IPS DF 6.9 (cell line): ENCODE measurements at regions not wholly inside any gene's neighbourhood (a gene's known extent, or its start where the extent isn't known, plus 50 kb on each side); places are given as distances from the start of the nearest gene placed in this dataset.

Experiments used
- DNase-seq: peaks from one replicate; pipeline ENCODE4 v3.0.0-alpha.2; 2013; ENCODE audit warnings: low read depth, low spot score
- H3K27ac ChIP-seq: one replicate; pipeline ENCODE4 v1.5.1; 2013; ENCODE audit warnings: low read length, control low read depth
- H3K27me3 ChIP-seq: 2 replicates; pipeline ENCODE4 v1.6.1; 2013; ENCODE audit warnings: mild to moderate bottlenecking, low read length; ENCODE audit not compliant: control insufficient read depth, insufficient read depth
- H3K36me3 ChIP-seq: 2 replicates; pipeline ENCODE4 v1.6.1; 2013; ENCODE audit warnings: low read length; ENCODE audit not compliant: control insufficient read depth, insufficient read depth
- H3K4me1 ChIP-seq: 2 replicates; pipeline ENCODE4 v1.6.1; 2013; ENCODE audit warnings: low read length; ENCODE audit not compliant: control insufficient read depth, insufficient read depth
- H3K4me3 ChIP-seq: 2 replicates; pipeline ENCODE4 v1.5.1; 2013; ENCODE audit warnings: mild to moderate bottlenecking, low read length
- H3K9me3 ChIP-seq: 2 replicates; pipeline ENCODE4 v1.6.1; 2013; ENCODE audit warnings: low read length, inconsistent platforms; ENCODE audit not compliant: control insufficient read depth, insufficient read depth
- WGBS: extraction: QIAGEN DNeasy Blood & Tissue Kit; methylation state at CpG from one replicate; pipeline ENCODE4 v1.1.7; 2013; ENCODE audit warnings: mixed read lengths, missing lambda C conversion rate; ENCODE audit not compliant: insufficient read length, insufficient coverage; 5-methylcytosine and 5-hydroxymethylcytosine counted together

GRCh38 chr5:175805256-175806011, 65.9 kb upstream of the CPLX2 start:
- no peaks in the 10 kb centered on the region for H3K9me3 ChIP-seq
- no peak overlapping the region for H3K27ac ChIP-seq
- no peaks in the 10 kb centered on the region for H3K27me3 ChIP-seq
- H3K4me1 ChIP-seq = peaks cover 11% of the 10 kb centered on the region
- DNase-seq = no peak
- no peaks in the 10 kb centered on the region for H3K36me3 ChIP-seq
- WGBS = no CpG with 5 or more reads among the region's 12 CpGs
- H3K4me3 ChIP-seq = no peak overlapping the region

GRCh38 chr5:175808711-175809110, 62.7 kb upstream of the CPLX2 start:
- no CpG with 5 or more reads among the region's 6 CpGs for WGBS
- H3K4me1 ChIP-seq = peaks cover 8% of the 10 kb centered on the region
- H3K27ac ChIP-seq = no peak overlapping the region
- H3K27me3 ChIP-seq = no peaks in the 10 kb centered on the region
- no peaks in the 10 kb centered on the region for H3K36me3 ChIP-seq
- H3K4me3 ChIP-seq = no peak overlapping the region
- H3K9me3 ChIP-seq = no peaks in the 10 kb centered on the region
- DNase-seq = no peak

GRCh38 chr5:175809531-175810121, 61.8 kb upstream of the CPLX2 start:
- H3K27me3 ChIP-seq = no peaks in the 10 kb centered on the region
- H3K9me3 ChIP-seq = no peaks in the 10 kb centered on the region
- no peak overlapping the region for H3K27ac ChIP-seq
- no peak overlapping the region for H3K4me3 ChIP-seq
- DNase-seq = no peak
- H3K4me1 ChIP-seq = peaks cover 8% of the 10 kb centered on the region
- no peaks in the 10 kb centered on the region for H3K36me3 ChIP-seq
- WGBS = no CpG with 5 or more reads among the region's 14 CpGs

- Histone ChIP-seq H3K27me3 (no peaks in the 10 kb centered on the region), H3K36me3 (no peaks in the 10 kb centered on the region), H3K4me1 (peaks cover 7% of the 10 kb centered on the region), H3K9me3 (no peaks in the 10 kb centered on the region), H3K27ac (no peak overlapping the region), H3K4me3 (no peak overlapping the region)
- DNase-seq = no peak
- WGBS = no CpG with 5 or more reads among the region's 2 CpGs
Measured at GRCh38 chr5:175810457-175810856, 60.9 kb upstream of the CPLX2 start.

- no peak overlapping the region for H3K4me3 ChIP-seq
- no peak for DNase-seq
- H3K27ac ChIP-seq = no peak overlapping the region
- WGBS = no CpG with 5 or more reads among the region's 2 CpGs
- H3K27me3 ChIP-seq = no peaks in the 10 kb centered on the region
- H3K36me3 ChIP-seq = no peaks in the 10 kb centered on the region
- H3K9me3 ChIP-seq = no peaks in the 10 kb centered on the region
- H3K4me1 ChIP-seq = peaks cover 7% of the 10 kb centered on the region
Measured at GRCh38 chr5:175811589-175811988, 59.8 kb upstream of the CPLX2 start.

GRCh38 chr5:175813943-175814630, 57.3 kb upstream of the CPLX2 start:
- DNase-seq = no peak
- Histone ChIP-seq H3K36me3 (no peaks in the 10 kb centered on the region), H3K4me3 (no peak overlapping the region), H3K27ac (no peak overlapping the region), H3K4me1 (peaks cover 7% of the 10 kb centered on the region; the same call in 1 of the 2 replicates), H3K27me3 (no peaks in the 10 kb centered on the region), H3K9me3 (no peaks in the 10 kb centered on the region)
- WGBS = no CpG with 5 or more reads among the region's 4 CpGs

- H3K27ac ChIP-seq = no peak overlapping the region
- no peak for DNase-seq
Measured at GRCh38 chr5:175814691-175815090, 56.7 kb upstream of the CPLX2 start.

GRCh38 chr5:175815126-175815913, 56.1 kb upstream of the CPLX2 start:
- no peaks in the 10 kb centered on the region for H3K36me3 ChIP-seq
- DNase-seq = no peak
- H3K4me3 ChIP-seq = no peak overlapping the region
- no peaks in the 10 kb centered on the region for H3K4me1 ChIP-seq
- no peak overlapping the region for H3K27ac ChIP-seq
- H3K9me3 ChIP-seq = no peaks in the 10 kb centered on the region
- H3K27me3 ChIP-seq = no peaks in the 10 kb centered on the region
- WGBS = no CpG with 5 or more reads among the region's 9 CpGs

More at GRCh38 chr5:175814691-175815090, 56.7 kb upstream of the CPLX2 start:
- no peaks in the 10 kb centered on the region for H3K36me3 ChIP-seq
- H3K4me3 ChIP-seq = no peak overlapping the region
- no CpG with 5 or more reads among the region's 10 CpGs for WGBS
- H3K4me1 ChIP-seq = peaks cover 4% of the 10 kb centered on the region; the same call in 1 of the 2 replicates
- H3K9me3 ChIP-seq = no peaks in the 10 kb centered on the region
- no peaks in the 10 kb centered on the region for H3K27me3 ChIP-seq

GRCh38 chr5:175816348-175816747, 55.0 kb upstream of the CPLX2 start:
- no peaks in the 10 kb centered on the region for H3K4me1 ChIP-seq

GRCh38 chr5:175819090-175819425, 52.3 kb upstream of the CPLX2 start:
- Histone ChIP-seq H3K4me3 (no peak overlapping the region), H3K9me3 (no peaks in the 10 kb centered on the region), H3K36me3 (no peaks in the 10 kb centered on the region), H3K27ac (no peak overlapping the region), H3K4me1 (peaks cover 3% of the 10 kb centered on the region; the same call in 1 of the 2 replicates), H3K27me3 (no peaks in the 10 kb centered on the region)
- no peak for DNase-seq
- no CpG with 5 or more reads among the region's 6 CpGs for WGBS

More at GRCh38 chr5:175816348-175816747, 55.0 kb upstream of the CPLX2 start:
- Histone ChIP-seq H3K4me3 (no peak overlapping the region), H3K27me3 (no peaks in the 10 kb centered on the region), H3K9me3 (no peaks in the 10 kb centered on the region), H3K27ac (no peak overlapping the region), H3K36me3 (no peaks in the 10 kb centered on the region)
- no peak for DNase-seq
- WGBS = no CpG with 5 or more reads among the region's 10 CpGs
